HG02884 (cell line): ENCODE measurements at regions not wholly inside any gene's neighbourhood (a gene's known extent, or its start where the extent isn't known, plus 50 kb on each side); places are given as distances from the start of the nearest gene placed in this dataset.
"Not testable (repeated sequence)": the region's sequence is repeated elsewhere in the genome, so short reads cannot be mapped to it uniquely, and the experiment has no call there.

Experiments
- ATAC-seq: cut with Tn5 transposase; IDR thresholded peaks from one replicate; pipeline ENCODE4 v1.9.1; 2021; ENCODE audit warnings: mild to moderate bottlenecking, moderate library complexity; ENCODE audit not compliant: unreplicated experiment

- no peak for ATAC-seq
Measured at GRCh38 chr4:116702949-116703348, 382.4 kb downstream of the TRAM1L1 start.

- ATAC-seq: no peak
Measured at GRCh38 chr4:116688536-116688935, 396.8 kb downstream of the TRAM1L1 start.

- ATAC-seq: no peak
Measured at GRCh38 chr4:116668190-116668589, 417.2 kb downstream of the TRAM1L1 start.

DNA sequence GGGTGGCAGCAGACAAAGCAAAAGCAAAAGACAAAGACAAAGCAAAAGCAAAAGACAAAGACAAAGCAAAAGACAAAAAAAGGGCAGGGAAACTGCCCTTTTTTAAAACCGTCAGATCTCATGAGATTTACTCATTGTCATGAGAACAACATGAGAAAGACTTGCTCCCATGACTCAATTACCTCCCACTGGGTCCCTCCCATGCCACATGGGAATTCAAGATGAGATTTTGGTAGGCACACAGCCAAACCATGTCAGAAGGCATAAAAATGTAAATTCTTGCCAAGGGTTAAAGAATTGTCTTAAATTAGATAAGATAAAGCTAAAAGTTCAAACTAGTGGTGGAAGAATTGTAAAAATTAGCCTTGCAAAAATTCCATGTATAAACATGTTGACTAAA, 419.7 kb downstream of the TRAM1L1 start:
- ATAC-seq: no peak

GRCh38 chr4:116664198-116664597, 421.2 kb downstream of the TRAM1L1 start:
- no peak for ATAC-seq

GRCh38 chr4:116639070-116639577, 446.3 kb downstream of the TRAM1L1 start:
- no peak for ATAC-seq

DNA sequence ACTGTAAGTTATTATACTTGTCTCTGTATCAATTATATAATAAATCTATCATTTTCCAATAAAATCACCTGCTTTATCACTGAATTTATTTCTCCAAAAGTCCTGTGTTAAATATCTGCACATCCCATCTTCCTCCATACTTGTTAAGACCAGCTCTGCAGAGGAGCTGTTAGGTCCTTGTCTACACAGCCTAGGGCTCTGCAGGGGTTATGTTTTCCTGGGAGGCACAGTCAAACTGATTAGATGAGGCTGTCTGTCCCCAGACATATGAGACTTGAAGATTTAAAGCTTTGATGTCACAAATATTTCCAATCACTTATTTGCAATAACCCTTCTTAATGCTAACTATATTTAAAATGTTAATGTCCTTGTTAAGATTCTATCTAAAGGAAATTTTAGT, 446.8 kb downstream of the TRAM1L1 start:
- ATAC-seq: no peak

DNA sequence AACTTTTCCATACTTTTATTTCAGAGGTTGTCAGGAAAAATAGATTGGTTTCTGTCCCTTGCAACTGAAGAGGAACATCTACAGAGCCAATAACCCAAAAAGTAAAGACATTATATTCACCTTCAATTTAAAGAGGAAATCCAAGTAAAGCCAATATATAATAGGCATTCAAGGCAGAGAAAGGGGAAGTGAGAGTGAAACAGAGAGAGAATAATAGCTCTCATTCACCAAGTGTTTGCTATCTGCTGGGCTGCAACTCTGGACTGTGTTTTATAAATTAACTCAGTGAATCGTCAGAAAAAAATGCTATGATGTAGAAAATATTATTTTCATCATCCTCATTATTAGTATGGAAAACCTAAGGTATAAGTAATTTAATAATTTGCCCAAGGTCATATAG, 448.5 kb downstream of the TRAM1L1 start:
- ATAC-seq: peak; percentile 98

GRCh38 chr4:116632269-116632668, 453.1 kb downstream of the TRAM1L1 start:
- ATAC-seq: no peak

DNA sequence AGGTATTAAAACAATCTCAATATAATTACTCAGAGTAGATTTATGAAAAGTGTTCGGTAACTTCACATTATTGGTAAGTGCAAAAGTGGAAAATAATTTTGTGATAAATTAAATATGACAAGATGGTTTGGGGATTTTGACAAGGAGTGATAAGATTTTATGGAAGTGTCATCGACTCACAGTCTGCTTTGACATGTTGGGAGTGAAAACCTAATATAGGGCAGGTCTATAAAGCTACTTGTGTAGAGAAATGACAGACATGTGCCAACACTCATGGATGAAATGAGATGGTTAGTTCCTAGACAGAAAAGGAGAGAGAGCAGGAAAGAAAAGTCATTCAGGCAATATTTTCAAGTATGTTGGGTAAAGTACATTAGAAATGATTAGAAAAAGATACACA, 456.8 kb downstream of the TRAM1L1 start:
- ATAC-seq: no peak

- ATAC-seq: no peak
Measured at GRCh38 chr4:116627545-116627944, 457.8 kb downstream of the TRAM1L1 start.

DNA sequence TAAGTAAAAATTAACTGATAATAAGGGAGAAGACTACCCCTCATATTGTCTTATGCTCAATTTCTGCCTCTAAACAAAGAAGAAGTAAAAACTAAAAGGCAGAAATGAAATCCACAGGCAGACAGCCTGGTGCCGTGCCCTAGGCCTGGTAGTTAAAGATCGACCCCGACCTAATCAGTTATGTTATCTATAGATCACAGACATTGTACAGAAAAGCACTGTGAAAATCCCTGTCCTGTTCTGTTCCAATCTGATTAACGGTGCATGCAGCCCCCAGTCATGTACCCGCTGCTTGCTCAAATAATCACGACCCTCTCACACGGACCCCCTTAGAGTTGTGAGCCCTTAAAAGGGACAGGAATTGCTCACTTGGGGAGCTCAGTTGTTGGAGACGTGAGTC, 465.9 kb downstream of the TRAM1L1 start:
- ATAC-seq: not testable (repeated sequence)

GRCh38 chr4:116618638-116619037, 466.7 kb downstream of the TRAM1L1 start:
- no peak for ATAC-seq

DNA sequence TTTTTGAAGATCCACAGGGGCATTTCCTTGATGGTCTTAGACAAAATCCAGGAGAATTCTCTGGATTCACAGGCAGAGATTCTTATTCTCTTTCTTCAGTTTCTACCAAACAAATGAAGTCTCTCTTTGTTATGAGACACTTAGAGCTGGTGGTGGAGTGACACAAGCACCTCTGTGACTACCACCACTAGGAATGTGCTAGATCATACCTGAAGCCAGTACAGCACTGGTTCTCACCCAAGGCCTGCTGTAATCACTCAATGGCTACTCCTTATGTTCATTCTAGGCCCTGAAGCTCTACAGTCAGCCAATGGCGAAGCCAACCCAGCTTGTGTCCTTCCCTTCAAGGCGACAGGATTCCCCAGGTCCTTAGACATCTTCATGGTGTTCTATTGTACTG, 482.3 kb downstream of the TRAM1L1 start:
- ATAC-seq: no peak

DNA sequence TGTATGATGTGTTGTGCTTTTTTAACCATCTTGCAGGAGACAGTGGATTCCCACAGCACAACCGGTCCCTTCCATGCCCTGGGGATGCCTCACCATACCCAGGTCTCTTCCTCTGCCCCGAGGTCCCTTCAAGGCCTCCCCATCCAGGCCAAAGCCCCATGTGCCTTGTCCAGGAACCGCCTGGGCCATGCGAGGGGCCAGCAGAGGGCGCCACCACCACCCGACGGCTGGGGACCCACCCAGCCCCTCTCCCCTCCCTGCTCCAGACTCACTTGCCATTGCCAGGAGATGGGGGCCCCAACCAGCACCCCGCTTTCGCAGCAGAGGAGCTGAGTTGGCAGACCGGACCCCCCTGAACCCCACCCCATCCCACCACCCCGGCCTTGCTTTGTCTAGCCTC, 485.5 kb downstream of the TRAM1L1 start:
- ATAC-seq: no peak

- ATAC-seq: no peak
Measured at GRCh38 chr4:116598980-116599789, 486.2 kb downstream of the TRAM1L1 start.

DNA sequence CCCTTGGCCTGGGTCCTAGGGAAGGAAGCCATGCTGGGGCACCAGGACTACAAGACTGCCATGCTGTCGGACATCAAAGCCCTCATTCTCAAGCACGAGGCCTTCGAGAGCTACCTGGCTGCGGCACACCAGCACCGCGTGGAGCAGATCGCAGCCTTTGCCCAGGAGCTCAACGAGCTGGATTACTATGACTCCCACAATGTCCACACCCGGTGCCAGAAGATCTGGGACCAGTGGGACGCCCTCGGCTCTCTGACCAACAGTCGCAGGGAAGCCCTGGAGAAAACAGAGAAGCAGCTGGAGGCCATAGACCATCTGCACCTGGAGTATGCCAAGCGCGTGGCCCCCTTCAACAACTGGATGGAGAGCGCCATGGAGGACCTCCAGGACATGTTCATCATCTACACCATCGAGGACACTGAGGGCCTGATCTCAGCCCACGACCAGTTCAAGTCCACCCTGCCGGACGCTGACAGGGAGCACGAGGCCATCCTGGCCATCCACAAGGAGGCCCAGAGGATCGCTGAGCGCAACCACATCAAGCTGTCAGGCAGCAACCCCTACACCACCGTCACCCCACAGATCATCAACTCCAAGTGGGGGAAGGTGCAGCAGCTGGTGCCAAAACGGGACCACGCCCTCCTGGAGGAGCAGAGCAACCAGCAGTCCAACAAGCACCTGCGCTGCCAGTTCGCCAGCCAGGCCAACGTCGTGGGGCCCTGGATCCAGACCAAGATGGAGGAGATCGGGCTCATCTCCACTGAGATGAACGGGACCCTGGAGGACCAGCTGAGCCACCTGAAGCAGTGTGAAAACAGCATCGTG, 487.0 kb downstream of the TRAM1L1 start:
- ATAC-seq: no peak

GRCh38 chr4:116590648-116591047, 494.7 kb downstream of the TRAM1L1 start:
- ATAC-seq: no peak

DNA sequence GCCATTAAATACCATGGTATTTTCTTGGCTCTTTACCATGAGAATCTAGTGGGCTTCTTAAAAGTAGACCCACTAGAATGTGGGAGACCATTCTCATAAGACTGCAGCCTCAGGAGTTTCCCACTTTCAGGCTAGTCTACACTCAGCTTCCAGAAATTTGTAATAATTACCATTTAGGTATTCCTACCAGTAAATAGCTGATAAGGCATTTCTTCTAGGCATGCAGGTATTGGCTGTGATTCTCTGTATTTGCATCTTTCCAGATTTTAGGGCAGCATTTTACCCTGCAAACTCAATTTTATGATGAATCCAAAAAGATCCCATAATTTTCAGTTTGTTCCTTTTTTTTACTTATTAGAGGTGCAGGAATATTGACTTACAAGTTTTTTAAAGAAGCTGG, 496.6 kb downstream of the TRAM1L1 start:
- ATAC-seq: no peak

GRCh38 chr4:116585246-116585645, 500.1 kb downstream of the TRAM1L1 start:
- ATAC-seq: no peak

DNA sequence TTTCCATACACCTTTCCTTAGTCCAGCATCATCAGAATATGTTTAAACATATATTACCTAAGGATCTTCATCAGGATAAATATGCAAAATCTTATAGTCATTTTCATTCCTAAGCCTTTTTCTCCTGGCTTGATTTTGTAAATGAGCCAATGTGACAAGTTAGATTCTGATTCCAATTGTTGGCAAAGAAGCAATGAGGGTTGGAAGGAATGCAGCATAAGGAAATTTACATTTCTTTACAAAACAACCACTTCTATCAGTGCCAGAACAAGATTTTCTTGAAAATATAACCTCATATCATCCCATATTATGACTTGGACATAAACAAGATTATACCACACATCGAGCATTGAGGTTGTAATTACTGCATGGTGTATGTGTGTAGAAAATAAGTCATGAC, 508.1 kb downstream of the TRAM1L1 start:
- ATAC-seq: no peak

DNA sequence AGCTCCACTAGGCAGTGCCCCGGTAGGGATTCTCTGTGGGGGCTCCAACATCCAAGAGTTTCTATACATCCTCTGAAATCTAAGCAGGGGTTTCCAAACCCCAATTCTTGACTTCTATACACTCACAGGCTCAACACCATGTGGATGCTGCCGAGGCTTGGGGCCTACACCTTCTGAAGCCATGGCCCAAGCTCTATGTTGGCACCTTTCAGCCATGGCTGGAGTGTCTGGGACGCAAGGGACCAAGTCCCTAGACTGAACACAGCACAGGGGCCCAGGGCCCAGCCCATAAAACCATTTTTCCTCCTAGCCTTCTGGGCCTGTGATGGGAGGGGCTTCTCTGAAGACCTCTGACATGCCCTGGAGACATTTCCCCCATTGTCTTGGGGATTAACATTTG, 511.8 kb downstream of the TRAM1L1 start:
- ATAC-seq: no peak
